PC-3 (cell line): ENCODE measurements at regions not wholly inside any gene's neighbourhood (a gene's known extent, or its start where the extent isn't known, plus 50 kb on each side); places are given as distances from the start of the nearest gene placed in this dataset.
"Not testable (repeated sequence)": the region's sequence is repeated elsewhere in the genome, so short reads cannot be mapped to it uniquely, and the experiment has no call there.

Source experiments
- EZH2 ChIP-seq: fragments of 300-600 bp; sonication (generic); IDR thresholded peaks from one replicate; pipeline ENCODE4 v1.6.1; 2017; ENCODE audit warnings: antibody characterized with exemption, mild to moderate bottlenecking, low read length; ENCODE audit not compliant: unreplicated experiment
- TF ChIP-seq, protein P1 (sequence below): fragments of 300-600 bp; sonication (generic); conservative IDR thresholded peaks from 2 replicates; pipeline ENCODE4 v1.5.1; 2017; ENCODE audit warnings: antibody characterized with exemption, low read depth, mild to moderate bottlenecking, low read length

DNA sequence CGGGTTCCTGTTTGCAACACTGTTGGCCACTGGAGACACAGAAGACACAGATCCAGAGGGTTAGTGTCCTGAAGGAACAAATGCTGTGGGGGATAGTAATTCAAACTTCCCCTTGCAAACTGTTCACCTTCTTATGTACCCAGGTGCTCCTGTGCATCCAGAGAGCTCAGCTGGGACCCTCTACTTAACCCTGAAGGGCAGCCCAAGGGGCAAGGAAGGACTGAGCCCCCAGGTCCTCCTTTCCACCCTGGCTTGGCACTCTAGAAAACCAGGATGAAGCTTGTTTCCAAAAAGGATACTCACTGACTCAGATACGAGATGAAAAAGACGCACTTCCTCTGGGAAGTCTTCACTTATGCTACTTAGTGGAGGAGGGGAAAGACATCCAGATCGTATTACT is 78.2 kb upstream of the TNK2 start:
- TF ChIP-seq, protein P1, sequence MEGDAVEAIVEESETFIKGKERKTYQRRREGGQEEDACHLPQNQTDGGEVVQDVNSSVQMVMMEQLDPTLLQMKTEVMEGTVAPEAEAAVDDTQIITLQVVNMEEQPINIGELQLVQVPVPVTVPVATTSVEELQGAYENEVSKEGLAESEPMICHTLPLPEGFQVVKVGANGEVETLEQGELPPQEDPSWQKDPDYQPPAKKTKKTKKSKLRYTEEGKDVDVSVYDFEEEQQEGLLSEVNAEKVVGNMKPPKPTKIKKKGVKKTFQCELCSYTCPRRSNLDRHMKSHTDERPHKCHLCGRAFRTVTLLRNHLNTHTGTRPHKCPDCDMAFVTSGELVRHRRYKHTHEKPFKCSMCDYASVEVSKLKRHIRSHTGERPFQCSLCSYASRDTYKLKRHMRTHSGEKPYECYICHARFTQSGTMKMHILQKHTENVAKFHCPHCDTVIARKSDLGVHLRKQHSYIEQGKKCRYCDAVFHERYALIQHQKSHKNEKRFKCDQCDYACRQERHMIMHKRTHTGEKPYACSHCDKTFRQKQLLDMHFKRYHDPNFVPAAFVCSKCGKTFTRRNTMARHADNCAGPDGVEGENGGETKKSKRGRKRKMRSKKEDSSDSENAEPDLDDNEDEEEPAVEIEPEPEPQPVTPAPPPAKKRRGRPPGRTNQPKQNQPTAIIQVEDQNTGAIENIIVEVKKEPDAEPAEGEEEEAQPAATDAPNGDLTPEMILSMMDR = not testable (repeated sequence)
- TF ChIP-seq EZH2 = not testable (repeated sequence)
